ENCODE measurements at regions not wholly inside any gene's neighbourhood (a gene's known extent, or its start where the extent isn't known, plus 50 kb on each side); places are given as distances from the start of the nearest gene placed in this dataset.

DNA sequence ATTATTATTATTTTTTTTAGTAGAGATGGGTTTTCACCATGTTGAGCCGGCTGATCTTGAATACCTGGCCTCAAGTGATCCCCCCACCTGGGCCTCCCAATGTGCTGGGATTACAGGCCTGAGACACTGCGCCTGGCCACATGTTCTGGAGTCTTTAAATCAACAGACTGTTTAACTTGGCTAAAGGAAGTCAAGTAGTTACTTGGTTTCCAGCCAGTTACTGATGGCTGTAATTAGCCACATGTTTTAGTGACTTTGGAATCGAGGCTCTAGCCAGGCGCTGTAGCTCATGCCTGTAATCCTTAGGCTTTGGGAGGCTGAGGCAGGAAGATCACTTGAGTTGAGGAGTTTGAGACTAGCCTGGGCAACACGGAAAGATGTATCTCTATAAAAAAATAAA, 699.2 kb upstream of the RBFOX1 start:
- no peak overlapping the region for H3K4me3 ChIP-seq
- H3K36me3 ChIP-seq: no peaks in the 10 kb centered on the region
- H3K27ac ChIP-seq: no peak overlapping the region
- no peaks in the 10 kb centered on the region for H3K27me3 ChIP-seq
- no peaks in the 10 kb centered on the region for H3K9me3 ChIP-seq
- no peaks in the 10 kb centered on the region for H3K4me1 ChIP-seq
- DNase-seq (ENCODE audit: low spot score): no peak
- TF ChIP-seq, protein P1, sequence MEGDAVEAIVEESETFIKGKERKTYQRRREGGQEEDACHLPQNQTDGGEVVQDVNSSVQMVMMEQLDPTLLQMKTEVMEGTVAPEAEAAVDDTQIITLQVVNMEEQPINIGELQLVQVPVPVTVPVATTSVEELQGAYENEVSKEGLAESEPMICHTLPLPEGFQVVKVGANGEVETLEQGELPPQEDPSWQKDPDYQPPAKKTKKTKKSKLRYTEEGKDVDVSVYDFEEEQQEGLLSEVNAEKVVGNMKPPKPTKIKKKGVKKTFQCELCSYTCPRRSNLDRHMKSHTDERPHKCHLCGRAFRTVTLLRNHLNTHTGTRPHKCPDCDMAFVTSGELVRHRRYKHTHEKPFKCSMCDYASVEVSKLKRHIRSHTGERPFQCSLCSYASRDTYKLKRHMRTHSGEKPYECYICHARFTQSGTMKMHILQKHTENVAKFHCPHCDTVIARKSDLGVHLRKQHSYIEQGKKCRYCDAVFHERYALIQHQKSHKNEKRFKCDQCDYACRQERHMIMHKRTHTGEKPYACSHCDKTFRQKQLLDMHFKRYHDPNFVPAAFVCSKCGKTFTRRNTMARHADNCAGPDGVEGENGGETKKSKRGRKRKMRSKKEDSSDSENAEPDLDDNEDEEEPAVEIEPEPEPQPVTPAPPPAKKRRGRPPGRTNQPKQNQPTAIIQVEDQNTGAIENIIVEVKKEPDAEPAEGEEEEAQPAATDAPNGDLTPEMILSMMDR (IDR thresholded peaks at IDR 0.05): no peak

DNA sequence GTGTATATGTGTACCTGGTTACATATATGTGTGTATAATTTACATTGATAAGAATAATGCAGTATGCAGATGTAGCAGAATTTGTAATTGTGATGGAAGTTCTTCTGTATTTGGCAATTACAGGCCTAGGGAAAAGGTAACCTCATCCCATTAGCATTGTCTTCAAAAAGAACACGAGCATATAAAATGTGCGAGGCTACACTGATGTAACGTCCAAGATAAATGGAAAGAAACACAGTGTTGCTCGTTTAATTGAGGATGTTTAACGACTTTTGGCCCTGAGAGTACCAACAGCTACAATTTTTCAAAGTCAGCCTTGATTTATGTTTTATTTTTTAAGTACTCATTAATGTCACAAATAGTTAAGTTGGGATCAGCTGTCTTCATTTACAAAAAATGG, 703.5 kb upstream of the RBFOX1 start:
- DNase-seq (ENCODE audit: low spot score): no peak
- no peaks in the 10 kb centered on the region for H3K9me3 ChIP-seq
- TF ChIP-seq, protein P1 (IDR thresholded peaks at IDR 0.05): no peak
- no peak overlapping the region for H3K27ac ChIP-seq
- no peaks in the 10 kb centered on the region for H3K27me3 ChIP-seq
- no peaks in the 10 kb centered on the region for H3K4me1 ChIP-seq
- no peak overlapping the region for H3K4me3 ChIP-seq
- no peaks in the 10 kb centered on the region for H3K36me3 ChIP-seq

DNA sequence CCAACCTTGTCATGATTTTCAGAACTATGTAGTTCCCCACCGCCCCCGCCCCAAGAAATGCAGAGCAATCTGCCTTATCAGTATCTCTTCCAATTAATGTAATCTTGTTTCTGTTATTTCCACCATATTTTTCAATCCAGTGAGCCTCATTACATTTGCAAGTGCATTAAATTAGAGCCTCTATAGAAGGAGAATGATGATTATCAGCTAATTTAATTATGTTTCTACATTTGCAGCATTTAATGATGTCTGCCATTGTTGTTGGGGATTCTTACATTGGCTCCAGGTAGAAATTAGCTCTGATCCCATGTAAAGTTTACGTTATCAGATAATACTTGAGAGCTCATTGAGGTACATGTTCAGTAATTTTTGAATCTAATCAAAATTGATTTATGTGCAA, 707.0 kb upstream of the RBFOX1 start:
- Histone ChIP-seq H3K4me1 (no peaks in the 10 kb centered on the region), H3K27ac (no peak overlapping the region), H3K36me3 (no peaks in the 10 kb centered on the region), H3K27me3 (no peaks in the 10 kb centered on the region), H3K4me3 (no peak overlapping the region), H3K9me3 (no peaks in the 10 kb centered on the region)
- TF ChIP-seq, protein P1 (IDR thresholded peaks at IDR 0.05): no peak
- DNase-seq (ENCODE audit: low spot score): no peak

DNA sequence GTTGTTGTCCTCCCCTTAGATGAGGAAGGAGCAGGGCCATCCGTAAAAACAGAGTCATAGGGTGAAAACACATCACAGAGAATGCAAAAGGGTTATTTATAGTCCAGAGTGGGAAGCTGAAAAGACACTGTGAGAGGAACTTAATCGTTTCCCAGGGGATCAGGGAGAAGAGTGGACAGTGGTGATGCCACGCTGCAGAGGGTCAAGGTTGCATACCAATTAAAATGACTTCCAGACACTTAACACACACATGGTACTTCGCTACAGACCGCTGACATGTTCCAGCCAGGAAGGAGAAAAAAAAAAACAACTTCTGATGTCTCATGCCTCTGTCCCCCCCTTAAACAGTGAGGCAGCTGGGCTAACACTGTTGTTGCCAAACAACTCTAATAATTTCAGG, 713.8 kb upstream of the RBFOX1 start:
- H3K36me3 ChIP-seq: no peaks in the 10 kb centered on the region
- TF ChIP-seq, protein P1 (IDR thresholded peaks at IDR 0.05): no peak

DNA sequence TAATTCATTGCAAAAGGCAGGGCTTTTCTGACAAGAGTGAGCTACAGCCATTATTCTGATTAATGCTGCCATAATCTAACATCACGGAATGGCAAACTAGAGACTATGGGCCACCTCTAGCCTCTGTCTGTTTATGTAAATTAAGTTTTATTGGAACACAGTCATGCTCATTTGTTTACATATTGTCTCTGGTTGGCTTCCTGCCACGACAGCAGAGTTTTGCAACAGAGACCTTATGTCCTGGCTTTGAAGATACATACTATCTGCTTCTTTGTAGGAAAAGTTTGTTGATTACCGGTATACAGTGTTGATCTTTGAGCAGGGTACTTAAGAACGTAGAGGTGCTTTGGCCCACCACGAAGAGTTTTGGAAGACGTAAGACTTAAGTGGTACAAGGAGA, 715.9 kb upstream of the RBFOX1 start:
- TF ChIP-seq, protein P1 (IDR thresholded peaks at IDR 0.05): no peak
- no peaks in the 10 kb centered on the region for H3K4me1 ChIP-seq
- no peaks in the 10 kb centered on the region for H3K36me3 ChIP-seq
- no peak overlapping the region for H3K27ac ChIP-seq
- no peaks in the 10 kb centered on the region for H3K9me3 ChIP-seq
- no peaks in the 10 kb centered on the region for H3K27me3 ChIP-seq
- H3K4me3 ChIP-seq: no peak overlapping the region
- no peak for DNase-seq (ENCODE audit: low spot score)

More for the DNA sequence above, 713.8 kb upstream of the RBFOX1 start:
- H3K27ac ChIP-seq: no peak overlapping the region
- no peaks in the 10 kb centered on the region for H3K4me1 ChIP-seq
- no peaks in the 10 kb centered on the region for H3K27me3 ChIP-seq
- no peaks in the 10 kb centered on the region for H3K9me3 ChIP-seq
- H3K4me3 ChIP-seq: no peak overlapping the region
- no peak for DNase-seq (ENCODE audit: low spot score)

DNA sequence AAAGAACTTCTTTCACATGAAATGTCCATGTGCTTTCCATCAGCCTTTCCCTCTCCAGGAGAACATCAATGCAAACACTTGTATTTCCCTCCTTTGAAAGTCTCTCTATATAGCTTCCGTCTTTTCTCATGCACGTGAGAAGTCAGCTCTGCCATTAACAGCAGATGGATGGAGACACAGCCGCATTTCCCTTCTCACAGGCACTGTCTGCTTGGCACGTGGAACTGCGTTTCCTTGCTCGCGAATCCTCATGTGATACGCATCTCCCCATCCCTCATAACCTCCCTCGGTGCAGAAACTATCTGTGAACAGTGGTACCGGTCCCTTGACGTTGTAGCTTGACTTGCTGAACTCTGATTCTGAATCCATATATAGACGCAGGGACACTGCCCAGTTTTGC, 717.0 kb upstream of the RBFOX1 start:
- Histone ChIP-seq H3K27me3 (no peaks in the 10 kb centered on the region), H3K27ac (no peak overlapping the region), H3K4me3 (no peak overlapping the region), H3K9me3 (no peaks in the 10 kb centered on the region), H3K36me3 (no peaks in the 10 kb centered on the region), H3K4me1 (no peaks in the 10 kb centered on the region)
- TF ChIP-seq, protein P1 (IDR thresholded peaks at IDR 0.05): no peak
- DNase-seq (ENCODE audit: low spot score): no peak

Measured in right atrium auricular region (tissue), 2 donors.